Non-pigmented ciliary epithelial cell (primary cell): ENCODE measurements at regions not wholly inside any gene's neighbourhood (a gene's known extent, or its start where the extent isn't known, plus 50 kb on each side); places are given as distances from the start of the nearest gene placed in this dataset.

ENCODE experiments used
- DNase-seq: peaks from one replicate; pipeline ENCODE4 v3.0.0-alpha.2; 2010; ENCODE audit warnings: low read depth

DNA sequence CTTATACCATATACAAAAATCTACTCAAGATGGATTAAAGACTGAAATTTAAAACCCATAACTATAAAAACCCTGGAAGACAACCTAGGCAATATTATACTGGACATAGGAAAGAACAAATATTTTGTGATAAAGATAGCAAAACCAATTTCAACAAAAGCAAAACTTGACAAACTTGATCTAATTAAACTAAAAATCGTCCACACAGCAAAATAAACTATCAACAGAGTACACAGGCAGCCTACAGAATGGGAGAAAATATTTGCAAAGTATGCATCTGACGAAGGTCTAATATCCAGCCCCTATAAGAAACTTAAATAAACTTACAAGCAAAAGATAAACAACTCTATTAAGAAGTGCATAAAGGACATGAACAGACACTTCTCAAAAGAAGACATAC, 240.1 kb downstream of the HGF start:
- no peak for DNase-seq

DNA sequence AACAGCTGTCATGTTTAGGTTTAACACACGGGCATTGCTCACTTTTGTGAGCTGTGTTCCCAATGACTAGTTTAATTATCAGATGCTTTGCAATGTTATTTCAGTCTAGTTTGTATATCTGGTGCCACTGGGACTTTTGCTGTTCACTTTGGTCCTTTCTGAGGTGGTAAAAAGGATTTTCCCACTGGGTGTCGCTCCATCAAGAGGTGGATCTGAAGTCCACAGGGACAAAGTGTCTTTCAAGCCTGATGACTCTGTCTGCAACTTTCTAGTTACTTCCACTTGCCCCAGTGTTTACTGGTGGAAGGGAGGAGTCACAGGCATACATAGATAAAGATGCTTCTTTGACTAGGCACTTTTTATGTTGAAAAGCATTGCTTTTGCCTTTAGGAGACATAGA, 242.2 kb downstream of the HGF start:
- DNase-seq, result no peak

DNA sequence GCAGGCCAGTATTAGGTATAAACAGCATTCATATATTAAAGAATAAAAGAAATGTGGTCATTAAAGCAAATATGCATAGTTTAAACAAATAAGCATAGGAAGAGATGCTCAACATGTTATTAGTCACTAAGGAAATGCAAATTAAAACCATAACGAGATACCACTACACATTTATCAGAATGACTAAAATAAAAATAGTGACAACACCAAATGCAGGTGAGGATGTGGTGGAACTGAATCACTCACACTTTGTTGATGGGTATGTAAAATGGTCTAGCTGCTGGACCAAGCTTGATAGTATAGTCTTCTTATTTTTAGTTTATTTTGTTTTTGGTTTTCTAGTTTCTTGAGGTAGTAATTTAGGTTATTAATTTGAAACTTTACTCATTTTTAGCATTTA, 242.9 kb downstream of the HGF start:
- DNase-seq, result no peak

DNA sequence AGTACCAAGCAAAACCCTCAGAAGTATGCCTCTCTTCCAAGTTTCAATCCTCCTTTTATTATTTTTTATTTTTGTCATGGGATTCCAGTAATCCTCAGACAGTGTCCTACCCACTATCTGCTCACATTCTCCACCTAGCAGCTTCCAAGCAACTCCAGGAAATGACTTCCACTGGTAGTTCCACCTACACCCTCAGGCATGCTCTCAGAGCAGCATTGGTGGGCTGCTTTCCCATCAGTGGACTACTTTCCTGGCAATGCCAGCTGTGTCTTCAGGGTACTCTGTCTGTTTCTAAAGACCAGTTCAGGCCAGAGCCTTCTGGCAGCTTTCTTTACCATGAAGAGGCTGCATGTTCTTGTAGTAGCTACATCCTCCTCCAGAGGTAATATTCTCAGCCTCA, 244.0 kb downstream of the HGF start:
- DNase-seq, result no peak

DNA sequence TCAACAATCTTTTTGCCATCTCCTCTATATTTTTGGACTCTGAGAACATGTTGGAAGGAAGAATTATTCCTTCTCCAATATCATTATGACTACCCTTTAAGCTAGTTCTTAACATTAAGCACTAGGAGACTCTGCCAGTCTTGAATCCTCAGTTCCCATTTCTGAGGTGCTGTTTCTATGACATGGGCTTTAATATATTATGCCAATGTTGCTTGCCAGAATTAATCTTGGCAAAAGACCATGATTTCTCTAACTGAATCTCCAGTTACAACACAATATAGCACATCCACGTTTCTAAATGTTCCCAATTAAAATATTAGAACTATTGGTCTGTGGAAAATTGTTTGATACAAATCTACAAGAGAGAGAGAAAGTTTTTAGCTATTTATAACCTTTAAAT, 250.0 kb downstream of the HGF start:
- DNase-seq, result no peak

DNA sequence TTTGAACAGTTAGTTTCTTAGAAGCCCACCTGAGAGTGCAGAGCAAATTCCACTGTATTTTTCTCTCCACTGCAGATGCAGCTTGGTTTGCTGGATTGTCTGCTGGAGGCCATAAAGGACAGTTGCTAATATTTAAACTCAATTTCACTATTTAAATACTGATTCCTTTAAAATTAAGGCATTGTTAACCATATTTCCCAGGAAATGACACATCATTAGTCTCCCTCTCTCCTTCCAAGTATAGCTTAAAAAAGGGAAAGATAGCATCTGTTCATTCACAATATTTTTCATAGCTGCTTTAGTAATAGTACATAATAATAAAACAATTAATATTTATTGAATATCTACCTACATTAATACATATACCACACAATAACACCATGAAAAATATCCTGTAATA, 252.9 kb downstream of the HGF start:
- DNase-seq, result no peak

DNA sequence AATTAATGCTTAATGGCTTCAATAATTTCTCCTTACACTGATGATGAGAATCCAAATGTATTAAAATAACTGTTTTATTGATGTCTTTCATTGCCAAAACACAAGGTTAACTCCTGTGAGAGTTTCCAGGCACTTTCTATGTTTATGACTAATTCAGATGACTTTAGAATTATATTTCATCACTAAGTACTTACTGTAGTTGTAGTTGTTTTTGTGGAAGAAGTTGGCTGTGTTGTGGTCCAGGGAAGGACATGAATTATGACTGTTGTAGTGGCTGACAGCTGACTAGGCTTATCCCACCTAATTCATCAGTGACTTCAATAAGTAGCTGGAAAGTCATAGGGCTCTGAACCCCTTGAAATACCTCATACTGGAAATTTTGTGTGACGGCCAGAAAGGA, 254.8 kb downstream of the HGF start:
- no peak for DNase-seq

DNA sequence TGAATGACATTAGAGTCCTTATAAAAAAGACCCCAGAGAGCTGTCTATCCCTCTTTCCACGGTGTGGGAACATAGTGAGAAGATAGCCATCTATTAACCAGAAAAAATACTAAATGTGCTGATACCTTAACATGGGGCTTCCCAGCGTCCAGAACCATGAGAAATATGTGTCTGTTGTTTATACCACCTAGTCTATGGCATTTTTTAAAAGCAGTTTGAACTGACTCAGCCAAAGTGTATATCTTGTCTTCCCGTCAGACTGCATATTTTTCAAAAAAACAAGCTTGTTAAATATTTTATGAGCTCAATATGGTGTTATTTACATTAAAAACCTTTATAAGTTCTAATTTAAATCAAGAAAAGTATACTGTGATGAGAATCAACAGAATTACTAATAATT, 255.3 kb downstream of the HGF start:
- no peak for DNase-seq

DNA sequence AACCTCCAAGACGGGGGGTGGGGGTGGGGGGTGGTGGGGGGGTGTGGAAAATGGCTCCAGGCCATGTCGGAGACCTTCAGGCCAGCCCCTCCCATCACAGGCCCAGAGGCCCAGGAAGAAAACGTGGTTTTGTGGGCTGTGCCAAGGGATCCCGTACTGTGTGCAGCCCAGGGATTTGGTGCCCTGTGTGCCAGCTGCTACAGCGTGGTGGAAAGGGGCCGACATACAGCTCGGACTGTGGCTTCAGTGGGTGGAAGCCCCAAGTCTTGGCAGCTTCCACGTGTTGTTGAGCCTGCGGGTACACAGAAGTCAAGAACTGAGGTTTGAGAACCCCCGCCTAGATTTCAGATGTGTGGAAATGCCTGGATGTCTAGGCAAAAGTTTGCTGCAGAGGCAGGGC, 259.7 kb downstream of the HGF start:
- no peak for DNase-seq

DNA sequence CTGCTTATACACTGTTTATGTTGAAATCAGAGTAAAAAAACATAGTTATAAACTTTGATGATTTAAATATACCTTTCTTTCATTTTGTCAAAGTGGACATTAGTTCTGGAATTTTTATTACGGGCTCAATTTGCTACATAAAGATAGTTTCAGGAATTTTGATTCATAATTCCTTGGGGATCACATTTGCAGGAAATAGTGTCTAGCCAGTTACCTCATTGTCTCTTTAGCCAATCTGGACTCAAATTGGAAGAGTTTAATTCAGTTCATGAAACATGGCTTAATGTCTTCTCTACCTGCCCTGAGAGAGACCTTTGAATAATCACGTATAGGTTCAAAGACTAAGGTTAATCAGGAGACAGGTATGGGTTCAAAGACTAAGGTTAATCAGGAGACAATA, 262.6 kb downstream of the HGF start:
- no peak for DNase-seq

DNA sequence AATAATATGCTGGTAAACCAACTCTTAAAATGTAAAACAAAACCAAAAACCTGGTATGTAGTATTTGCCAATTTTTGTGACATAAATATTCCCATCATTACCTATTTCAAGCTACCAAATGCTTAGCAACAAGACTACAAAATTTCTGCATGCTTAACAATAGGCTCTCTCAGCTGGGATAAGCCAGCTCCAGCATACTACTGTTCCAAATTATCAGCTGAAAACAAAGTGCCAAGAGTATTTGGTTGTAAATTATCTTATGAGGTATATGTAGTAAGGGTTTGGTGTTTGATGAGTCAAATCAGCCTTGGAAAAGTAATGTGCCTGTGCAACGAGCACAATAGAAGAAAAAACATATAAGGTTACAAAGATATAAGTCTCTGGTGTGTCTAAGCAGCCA, 263.2 kb downstream of the HGF start:
- no peak for DNase-seq

DNA sequence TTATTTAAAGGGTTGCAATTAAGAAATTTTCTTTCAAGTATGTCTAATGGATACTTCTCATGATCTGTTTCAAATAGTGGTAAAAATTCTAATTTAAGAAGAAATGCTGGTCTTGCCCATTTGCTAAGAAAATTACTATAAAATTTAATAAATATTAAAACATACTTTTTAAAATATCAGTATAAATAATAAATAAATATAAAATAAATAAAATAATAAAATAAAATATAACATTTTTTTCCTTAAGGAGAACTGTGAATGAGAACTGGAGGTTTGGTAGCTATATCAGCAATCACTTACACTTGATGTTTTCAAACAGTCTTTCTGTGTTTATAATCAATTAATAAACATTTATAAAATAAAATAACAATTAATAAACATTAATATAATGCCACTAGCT, 266.1 kb downstream of the HGF start:
- no peak for DNase-seq

DNA sequence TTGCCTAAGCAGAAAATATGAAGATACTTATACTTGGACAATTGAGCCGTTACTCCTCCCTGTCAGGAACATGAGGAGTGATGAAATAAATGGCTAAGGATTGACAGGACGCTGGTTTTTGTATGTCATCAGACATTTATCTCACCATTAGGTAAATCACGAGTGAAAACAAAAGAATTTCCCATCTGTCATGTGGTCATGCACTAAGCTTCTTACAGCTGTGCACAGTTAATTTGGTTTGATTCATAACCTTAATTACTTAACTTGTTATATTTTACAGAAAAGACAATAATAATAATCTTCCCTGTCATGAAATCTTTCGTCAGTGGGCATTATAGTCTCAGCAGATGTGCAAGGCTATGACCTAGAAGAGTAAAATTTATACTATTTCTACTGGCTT, 266.5 kb downstream of the HGF start:
- DNase-seq, result no peak

DNA sequence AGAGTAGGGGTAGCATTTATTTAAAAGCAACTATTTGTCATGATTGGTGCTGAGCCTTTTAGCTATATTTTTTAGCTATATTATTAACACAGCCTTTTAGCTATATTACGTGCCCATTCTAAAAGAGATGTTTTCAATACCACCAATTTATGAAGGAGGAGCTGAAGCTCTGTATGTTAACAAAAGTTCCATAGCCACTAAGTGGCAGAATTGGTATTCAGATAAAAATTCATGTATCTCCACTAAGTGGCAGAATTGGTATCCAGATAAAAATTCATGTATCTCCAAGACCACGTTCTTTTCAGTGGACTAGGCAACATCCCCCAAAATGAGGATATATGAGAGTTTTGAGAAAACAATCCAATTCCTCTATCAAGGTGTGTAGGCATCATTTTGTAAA, 268.6 kb downstream of the HGF start:
- peak; percentile 34 for DNase-seq

DNA sequence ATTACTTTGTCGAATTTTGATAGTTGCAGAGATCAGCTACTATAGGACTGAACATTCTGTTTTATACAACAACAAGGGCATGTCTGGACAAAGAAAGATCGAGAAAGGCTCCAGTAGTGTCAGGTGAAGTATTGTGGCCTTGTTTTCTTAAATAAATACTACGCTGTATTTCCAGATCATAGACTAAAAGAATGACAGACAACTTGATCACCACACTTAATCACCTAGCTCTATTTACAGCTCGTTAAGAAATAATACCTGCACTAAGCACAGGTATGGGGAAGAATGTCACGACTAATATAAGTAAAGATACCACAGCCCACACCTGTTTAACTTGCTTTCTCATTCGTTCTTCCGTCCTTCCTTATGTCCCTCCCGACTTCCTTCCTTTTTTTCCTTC, 269.2 kb downstream of the HGF start:
- no peak for DNase-seq

DNA sequence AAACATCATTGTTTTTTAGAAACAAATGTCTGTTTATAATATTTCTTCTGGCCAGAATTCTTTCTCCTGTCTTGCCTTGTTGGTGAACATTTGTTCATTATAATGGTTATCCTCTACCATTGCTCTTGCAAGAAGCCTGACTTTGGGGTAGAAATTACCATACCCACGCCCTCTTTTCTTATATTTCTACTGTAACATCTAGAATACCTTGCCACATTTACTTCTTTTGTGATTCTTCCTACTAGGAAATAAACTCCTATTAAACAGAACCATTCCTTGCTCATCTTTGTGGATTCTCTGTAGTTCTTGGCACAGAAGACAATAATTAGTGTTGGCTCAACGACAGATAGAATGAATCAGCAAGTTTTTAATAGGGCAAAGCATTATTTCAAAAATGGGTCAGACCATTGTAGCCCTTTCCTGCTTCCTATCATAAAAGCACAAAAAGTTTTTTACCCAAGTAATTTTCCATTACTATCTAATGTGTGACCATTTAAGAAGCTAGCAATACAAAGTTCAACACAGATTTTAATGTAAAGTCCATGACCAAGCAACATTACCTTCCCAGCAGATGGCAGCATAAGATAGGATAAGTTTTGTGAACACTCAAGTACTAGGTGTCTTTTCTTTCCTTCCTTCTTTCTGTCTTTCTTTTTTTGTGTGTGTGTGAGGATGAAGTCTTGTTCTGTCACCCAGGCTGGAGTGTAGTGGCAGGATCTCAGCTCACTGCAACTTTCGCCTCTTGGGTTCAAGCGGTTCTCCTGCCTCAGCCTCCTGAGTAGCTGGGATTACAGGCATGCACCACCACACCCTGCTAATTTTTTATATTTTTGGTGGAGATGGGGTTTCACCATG, 270.4 kb downstream of the HGF start:
- DNase-seq, result peak; percentile 32

DNA sequence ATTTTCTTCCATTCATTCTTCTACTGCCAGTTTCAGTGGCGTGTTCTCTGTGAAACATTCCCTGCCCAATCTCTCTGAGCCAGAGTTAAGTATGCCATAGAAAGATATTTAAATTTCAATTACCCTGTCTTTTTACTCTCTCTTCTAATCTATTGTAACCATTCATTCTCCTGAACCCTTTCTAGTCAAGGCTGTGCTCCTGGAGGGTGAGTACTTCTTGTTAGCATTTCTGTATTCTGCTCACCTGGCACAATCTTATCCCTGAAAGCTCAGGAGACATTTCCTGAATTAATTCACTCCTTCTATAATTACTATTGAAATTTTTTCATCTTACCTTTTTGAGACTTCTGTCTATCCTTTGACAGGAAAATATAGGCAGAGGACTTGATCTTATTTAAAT, 271.7 kb downstream of the HGF start:
- DNase-seq, result no peak

DNA sequence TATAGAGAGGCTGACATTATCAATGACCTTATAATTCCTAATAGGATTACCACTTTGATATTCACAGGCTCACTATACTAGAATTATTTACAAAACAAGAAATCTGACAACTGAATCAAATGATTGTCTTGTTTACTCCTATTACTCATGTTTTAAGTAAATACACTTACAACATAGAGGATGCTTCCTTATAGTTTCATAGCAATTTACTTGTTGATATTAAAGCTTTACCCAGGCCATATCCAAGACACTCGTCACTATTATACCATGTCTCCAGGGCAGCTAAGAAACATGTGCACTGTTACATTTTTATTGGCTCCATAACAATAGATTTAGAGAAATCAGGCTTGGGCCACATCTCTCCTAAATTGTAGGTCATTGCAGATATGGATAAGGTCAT, 276.9 kb downstream of the HGF start:
- no peak for DNase-seq

DNA sequence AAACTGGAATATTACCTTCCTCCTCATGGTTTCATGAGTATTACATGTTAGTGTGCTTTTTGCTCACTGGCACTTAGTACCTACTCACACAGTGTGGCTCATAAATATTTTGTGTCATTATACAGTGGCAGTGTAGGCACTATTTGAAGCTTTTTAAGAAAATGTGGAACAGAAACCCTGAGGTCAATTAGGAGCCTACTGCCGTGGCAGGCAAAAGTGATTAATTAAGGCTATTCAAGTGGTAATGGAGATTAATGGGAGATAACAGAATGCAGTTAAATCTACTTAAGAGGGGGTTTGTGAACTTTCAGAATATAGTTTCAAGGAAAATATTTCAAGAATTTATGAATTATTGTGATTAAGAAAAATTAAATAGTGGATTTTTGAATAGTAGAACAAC, 277.6 kb downstream of the HGF start:
- DNase-seq, result no peak

DNA sequence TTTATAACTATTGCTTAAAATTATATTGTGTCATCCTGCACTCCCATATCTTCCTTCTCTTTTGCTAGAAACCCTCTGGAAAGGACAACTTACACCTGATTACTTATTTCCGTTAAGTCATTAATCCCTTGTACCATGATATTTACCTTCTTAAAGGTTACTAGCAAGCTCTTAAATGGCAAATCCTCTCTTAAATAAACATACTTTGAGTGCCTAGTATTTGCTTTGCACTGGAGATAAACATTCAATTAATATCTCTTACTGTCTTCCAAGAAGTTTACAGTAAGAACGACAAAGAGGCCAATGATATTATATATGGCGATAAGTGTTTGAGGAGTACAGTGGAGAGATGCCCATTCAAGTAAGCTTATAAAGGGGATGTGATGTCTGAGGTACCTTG, 278.3 kb downstream of the HGF start:
- no peak for DNase-seq

DNA sequence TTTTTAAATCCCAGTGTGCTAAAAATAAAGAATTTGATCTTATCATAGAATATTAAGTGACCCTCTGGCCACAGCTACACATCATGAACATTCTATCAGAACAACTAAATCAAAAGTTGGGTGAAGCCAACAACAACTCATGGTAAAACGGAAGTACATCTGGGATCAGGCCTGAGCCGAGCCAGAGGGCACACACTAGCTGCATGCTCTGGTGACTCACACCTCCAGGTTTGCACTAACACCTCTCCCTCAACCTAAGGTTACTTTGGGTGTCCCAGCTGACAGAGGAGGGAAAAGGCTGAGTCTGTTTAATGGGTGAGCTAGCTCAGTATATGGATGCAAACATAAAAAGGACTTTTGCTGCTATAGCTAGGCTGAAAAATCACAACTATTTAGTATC, 281.6 kb downstream of the HGF start:
- no peak for DNase-seq

DNA sequence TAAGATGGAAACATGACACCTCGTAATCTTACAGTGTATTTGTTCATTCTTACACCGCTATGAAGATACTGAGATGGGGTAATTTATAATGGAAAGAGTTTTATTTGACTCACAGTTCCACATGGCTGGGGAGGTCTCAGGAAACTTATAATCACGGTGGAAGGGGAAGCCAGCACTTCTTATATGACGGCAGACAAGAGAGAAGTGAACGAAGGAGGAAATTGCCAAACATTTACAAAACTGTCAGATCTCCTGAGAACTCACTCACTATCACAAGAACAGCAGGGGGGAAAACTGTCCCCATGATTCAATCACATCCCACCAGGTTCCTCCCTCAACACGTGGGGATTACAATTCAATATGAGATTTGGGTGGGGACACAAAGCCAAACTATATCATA, 282.3 kb downstream of the HGF start:
- no peak for DNase-seq

DNA sequence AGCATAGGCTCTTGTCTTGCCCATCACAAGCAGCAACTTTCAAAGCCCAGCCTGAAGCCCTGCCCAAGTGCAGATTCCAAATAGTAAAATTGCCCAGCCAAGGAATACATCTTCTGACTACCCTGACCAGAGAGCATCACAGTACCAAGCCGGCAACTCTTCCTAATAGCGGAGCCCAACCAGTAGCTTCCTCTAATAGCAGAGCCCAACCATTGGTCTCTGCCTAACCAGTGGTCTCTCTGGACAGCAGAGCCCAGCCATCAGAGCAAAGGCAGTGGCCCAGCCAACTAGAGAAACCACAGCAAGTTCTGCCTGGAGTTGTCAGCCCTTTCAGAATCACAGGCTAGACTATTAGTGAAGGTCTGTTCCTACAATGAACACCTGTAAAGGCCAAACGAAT, 285.6 kb downstream of the HGF start:
- DNase-seq, result peak; percentile 55

DNA sequence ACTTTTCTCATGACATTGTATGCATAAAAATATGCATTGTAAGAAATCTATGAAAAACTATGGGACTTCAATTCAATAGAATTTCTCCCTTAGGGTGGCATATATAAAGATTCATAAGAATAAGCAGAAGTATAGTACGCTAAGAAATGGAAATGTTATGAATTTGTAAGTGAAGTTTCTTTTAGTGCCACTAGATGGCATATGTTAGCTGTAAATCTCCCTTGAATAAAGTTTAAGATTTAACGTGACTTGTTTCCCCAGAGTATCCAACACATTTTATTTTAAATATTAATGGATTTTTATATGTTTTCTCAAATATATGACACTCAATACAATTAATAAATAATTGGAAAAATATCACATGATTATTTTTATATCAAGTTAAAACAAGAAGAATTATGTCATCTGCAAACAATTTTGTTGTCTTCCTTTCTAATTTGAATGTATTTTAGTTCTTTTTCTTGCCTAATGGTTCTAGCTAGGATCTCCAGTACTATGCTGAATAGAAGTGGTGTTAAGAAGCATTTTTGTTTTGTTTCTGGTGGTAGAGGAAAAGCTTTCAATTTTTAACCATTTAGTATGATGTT, 287.2 kb downstream of the HGF start:
- no peak for DNase-seq
